WERI-Rb-1 (cell line): ENCODE measurements at regions not wholly inside any gene's neighbourhood (a gene's known extent, or its start where the extent isn't known, plus 50 kb on each side); places are given as distances from the start of the nearest gene placed in this dataset.

ENCODE experiments used
- DNase-seq: peaks from one replicate; pipeline ENCODE4 v3.0.0-alpha.2; 2020
- H3K27ac ChIP-seq: fragments of 250-450 bp; sonication (Bioruptor Pico); 2 replicates; pipeline ENCODE4 v1.5.1; 2020; ENCODE audit warnings: mild to moderate bottlenecking, moderate library complexity
- H3K27me3 ChIP-seq: fragments of 250-450 bp; sonication (Bioruptor Pico); 2 replicates; pipeline ENCODE4 v1.5.1; 2021; ENCODE audit warnings: mild to moderate bottlenecking, low read depth, moderate library complexity; ENCODE audit not compliant: insufficient read depth, severe bottlenecking
- H3K36me3 ChIP-seq: fragments of 250-450 bp; sonication (Bioruptor Pico); 2 replicates; pipeline ENCODE4 v1.5.1; 2020; ENCODE audit warnings: mild to moderate bottlenecking, moderate library complexity
- H3K4me3 ChIP-seq: 2 replicates; pipeline ENCODE4 v1.5.1; 2011; ENCODE audit warnings: low read depth, mild to moderate bottlenecking, control low read depth, low read length
- H3K9me3 ChIP-seq: fragments of 250-450 bp; sonication (Bioruptor Pico); 2 replicates; pipeline ENCODE4 v1.5.1; 2021; ENCODE audit warnings: mild to moderate bottlenecking, moderate library complexity; ENCODE audit not compliant: severe bottlenecking
- TF ChIP-seq, protein P1 (sequence below): IDR thresholded peaks from 2 replicates; pipeline ENCODE4 v1.5.1; 2011; ENCODE audit warnings: low read depth, mild to moderate bottlenecking, control low read depth, inconsistent platforms, low read length

GRCh38 chr2:23297112-23297511 is 87.9 kb upstream of the KLHL29 start:
- H3K27ac ChIP-seq = no peak overlapping the region

DNA sequence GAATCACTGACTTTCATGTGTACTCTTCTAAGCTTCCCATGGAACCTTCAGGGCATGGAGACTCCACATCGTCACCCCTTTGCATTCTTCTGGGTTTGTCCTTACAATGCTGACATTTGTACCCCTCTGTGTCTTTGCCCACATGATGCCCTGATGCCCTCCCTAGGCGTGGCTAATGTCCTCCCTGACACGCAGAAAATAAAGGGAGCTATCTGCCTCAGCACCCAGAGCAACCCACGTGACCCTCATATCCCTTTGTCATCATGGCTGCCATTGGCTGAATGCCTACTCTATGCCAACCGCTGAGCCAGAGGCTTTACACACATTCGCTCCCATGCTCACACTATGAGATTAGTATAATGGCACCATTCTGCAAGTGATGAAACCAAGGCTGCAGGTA is 86.4 kb upstream of the KLHL29 start:
- TF ChIP-seq, protein P1, sequence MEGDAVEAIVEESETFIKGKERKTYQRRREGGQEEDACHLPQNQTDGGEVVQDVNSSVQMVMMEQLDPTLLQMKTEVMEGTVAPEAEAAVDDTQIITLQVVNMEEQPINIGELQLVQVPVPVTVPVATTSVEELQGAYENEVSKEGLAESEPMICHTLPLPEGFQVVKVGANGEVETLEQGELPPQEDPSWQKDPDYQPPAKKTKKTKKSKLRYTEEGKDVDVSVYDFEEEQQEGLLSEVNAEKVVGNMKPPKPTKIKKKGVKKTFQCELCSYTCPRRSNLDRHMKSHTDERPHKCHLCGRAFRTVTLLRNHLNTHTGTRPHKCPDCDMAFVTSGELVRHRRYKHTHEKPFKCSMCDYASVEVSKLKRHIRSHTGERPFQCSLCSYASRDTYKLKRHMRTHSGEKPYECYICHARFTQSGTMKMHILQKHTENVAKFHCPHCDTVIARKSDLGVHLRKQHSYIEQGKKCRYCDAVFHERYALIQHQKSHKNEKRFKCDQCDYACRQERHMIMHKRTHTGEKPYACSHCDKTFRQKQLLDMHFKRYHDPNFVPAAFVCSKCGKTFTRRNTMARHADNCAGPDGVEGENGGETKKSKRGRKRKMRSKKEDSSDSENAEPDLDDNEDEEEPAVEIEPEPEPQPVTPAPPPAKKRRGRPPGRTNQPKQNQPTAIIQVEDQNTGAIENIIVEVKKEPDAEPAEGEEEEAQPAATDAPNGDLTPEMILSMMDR = no peak
- Histone ChIP-seq H3K27ac (no peak overlapping the region), H3K27me3 (no peaks in the 10 kb centered on the region), H3K36me3 (no peaks in the 10 kb centered on the region), H3K9me3 (no peaks in the 10 kb centered on the region), H3K4me3 (no peak overlapping the region)
- no peak for DNase-seq

More at GRCh38 chr2:23297112-23297511, 87.9 kb upstream of the KLHL29 start:
- H3K4me3 ChIP-seq = no peak overlapping the region
- H3K27me3 ChIP-seq = no peaks in the 10 kb centered on the region
- TF ChIP-seq, protein P1 = no peak
- H3K9me3 ChIP-seq = no peaks in the 10 kb centered on the region
- DNase-seq = no peak
- no peaks in the 10 kb centered on the region for H3K36me3 ChIP-seq

DNA sequence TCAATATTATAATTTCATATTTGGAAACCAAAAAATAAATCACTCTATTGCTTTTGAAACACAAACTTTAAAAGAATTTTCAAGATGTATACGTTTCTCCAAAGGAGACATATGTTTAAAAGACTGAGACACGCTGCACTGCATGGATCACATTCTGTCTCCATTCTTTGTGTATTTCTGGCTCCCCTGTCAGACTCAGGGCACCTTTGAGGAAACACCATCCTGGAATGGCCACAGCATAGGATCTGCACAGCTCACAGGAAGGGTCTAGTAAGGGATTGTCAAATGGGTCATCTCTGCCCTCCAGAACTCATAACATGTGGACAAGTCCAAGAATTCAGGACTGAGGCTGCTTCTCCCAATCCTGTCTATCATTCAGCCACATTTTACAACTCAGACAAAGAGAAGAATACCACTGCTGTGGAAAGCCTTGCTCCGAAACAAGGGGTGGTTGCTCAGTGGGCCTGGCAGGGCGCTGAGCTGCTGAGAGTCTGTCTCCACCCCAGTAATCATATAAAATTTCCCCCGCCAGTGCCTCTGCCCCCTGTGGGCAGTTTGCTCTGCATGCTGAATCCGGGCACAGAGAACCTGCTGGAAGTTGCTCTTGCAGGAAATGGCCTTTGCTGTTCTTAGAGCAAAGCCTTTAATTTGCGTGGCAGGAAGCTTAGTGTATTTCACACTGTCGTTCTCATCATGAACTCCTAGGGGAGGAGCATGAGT is 85.3 kb upstream of the KLHL29 start:
- DNase-seq = no peak
- no peaks in the 10 kb centered on the region for H3K27me3 ChIP-seq
- no peaks in the 10 kb centered on the region for H3K36me3 ChIP-seq
- TF ChIP-seq, protein P1 = no peak
- H3K4me3 ChIP-seq = no peak overlapping the region
- H3K27ac ChIP-seq = no peak overlapping the region
- no peaks in the 10 kb centered on the region for H3K9me3 ChIP-seq

DNA sequence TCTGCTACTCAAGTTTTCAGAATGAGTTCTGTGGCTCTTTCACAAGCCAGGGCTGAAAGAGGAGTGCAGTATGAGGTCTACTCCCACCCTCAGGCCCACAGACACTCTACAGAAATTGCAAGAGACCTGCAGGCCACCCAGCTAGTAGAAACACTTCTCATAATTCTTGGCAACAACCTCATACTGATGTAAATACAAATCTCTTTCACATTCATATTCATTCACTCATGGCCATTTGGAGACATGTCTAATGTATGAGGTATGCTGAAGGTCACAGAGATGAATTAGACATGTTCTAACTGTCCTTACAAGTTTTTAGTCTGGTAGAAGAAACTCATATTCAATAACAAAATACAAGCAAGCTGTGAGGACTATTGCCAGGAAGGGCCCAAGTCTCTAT is 83.8 kb upstream of the KLHL29 start:
- no peaks in the 10 kb centered on the region for H3K36me3 ChIP-seq
- TF ChIP-seq, protein P1 = no peak
- H3K9me3 ChIP-seq = no peaks in the 10 kb centered on the region
- no peak overlapping the region for H3K4me3 ChIP-seq
- H3K27me3 ChIP-seq = no peaks in the 10 kb centered on the region
- no peak for DNase-seq
- H3K27ac ChIP-seq = no peak overlapping the region

GRCh38 chr2:23302591-23302990 is 82.4 kb upstream of the KLHL29 start:
- Histone ChIP-seq H3K4me3 (no peak overlapping the region), H3K27me3 (no peaks in the 10 kb centered on the region), H3K27ac (no peak overlapping the region), H3K36me3 (no peaks in the 10 kb centered on the region), H3K9me3 (no peaks in the 10 kb centered on the region)
- TF ChIP-seq, protein P1 = no peak
- DNase-seq = no peak

DNA sequence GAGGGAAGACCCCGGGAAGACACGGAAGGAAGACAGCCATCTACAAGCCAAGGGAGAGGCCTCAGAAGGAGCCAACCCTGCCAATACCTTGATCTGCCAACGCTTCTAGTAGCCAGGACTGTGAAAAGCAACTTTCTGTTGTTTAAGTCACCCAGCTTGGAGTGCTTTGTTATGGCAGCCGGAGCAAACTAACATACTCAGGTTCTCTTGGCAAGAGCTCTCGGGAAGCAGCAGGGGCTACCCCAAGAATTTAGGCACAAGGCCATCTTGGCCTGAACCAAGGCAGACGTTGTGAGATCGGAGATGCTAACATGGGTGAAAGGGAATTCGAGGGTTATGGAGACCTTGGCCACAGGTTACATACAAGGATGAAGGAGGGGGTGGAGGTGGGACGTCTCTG is 78.6 kb upstream of the KLHL29 start:
- Histone ChIP-seq H3K27ac (no peak overlapping the region), H3K9me3 (no peaks in the 10 kb centered on the region), H3K36me3 (no peaks in the 10 kb centered on the region), H3K27me3 (no peaks in the 10 kb centered on the region), H3K4me3 (no peak overlapping the region)
- DNase-seq = no peak
- TF ChIP-seq, protein P1 = no peak
